Endothelial cell (in vitro differentiated cells): ENCODE measurements at regions not wholly inside any gene's neighbourhood (a gene's known extent, or its start where the extent isn't known, plus 50 kb on each side); places are given as distances from the start of the nearest gene placed in this dataset.
"Not testable (repeated sequence)": the region's sequence is repeated elsewhere in the genome, so short reads cannot be mapped to it uniquely, and the experiment has no call there.

Experiments used
- DNase-seq: peaks from one replicate; pipeline ENCODE4 v3.0.0; 2021; ENCODE audit warnings: low spot score
- H3K27ac Mint-ChIP-seq: one replicate; pipeline ENCODE4 v1.8.0; 2021; ENCODE audit warnings: mixed read lengths, inconsistent platforms; ENCODE audit not compliant: unreplicated experiment
- H3K27me3 Mint-ChIP-seq: one replicate; pipeline ENCODE4 v1.8.0; 2021; ENCODE audit warnings: mild to moderate bottlenecking, moderate library complexity, mixed read lengths, inconsistent platforms; ENCODE audit not compliant: unreplicated experiment
- H3K36me3 Mint-ChIP-seq: one replicate; pipeline ENCODE4 v1.8.0; 2021; ENCODE audit warnings: mild to moderate bottlenecking, low read depth, mixed read lengths, inconsistent platforms; ENCODE audit not compliant: unreplicated experiment
- H3K4me1 Mint-ChIP-seq: one replicate; pipeline ENCODE4 v1.8.0; 2021; ENCODE audit warnings: mild to moderate bottlenecking, mixed read lengths, inconsistent platforms; ENCODE audit not compliant: unreplicated experiment
- H3K4me3 Mint-ChIP-seq: one replicate; pipeline ENCODE4 v1.8.0; 2021; ENCODE audit warnings: mild to moderate bottlenecking, mixed read lengths, inconsistent platforms; ENCODE audit not compliant: unreplicated experiment
- H3K9me3 Mint-ChIP-seq: one replicate; pipeline ENCODE4 v1.8.0; 2021; ENCODE audit warnings: mixed read lengths, inconsistent platforms; ENCODE audit not compliant: unreplicated experiment
- TF ChIP-seq, protein P1 (sequence below): fragments of 200-600 bp; sonication (generic); IDR thresholded peaks from one replicate; pipeline ENCODE4 v1.5.0; 2021; ENCODE audit warnings: antibody characterized with exemption; ENCODE audit not compliant: unreplicated experiment

DNA sequence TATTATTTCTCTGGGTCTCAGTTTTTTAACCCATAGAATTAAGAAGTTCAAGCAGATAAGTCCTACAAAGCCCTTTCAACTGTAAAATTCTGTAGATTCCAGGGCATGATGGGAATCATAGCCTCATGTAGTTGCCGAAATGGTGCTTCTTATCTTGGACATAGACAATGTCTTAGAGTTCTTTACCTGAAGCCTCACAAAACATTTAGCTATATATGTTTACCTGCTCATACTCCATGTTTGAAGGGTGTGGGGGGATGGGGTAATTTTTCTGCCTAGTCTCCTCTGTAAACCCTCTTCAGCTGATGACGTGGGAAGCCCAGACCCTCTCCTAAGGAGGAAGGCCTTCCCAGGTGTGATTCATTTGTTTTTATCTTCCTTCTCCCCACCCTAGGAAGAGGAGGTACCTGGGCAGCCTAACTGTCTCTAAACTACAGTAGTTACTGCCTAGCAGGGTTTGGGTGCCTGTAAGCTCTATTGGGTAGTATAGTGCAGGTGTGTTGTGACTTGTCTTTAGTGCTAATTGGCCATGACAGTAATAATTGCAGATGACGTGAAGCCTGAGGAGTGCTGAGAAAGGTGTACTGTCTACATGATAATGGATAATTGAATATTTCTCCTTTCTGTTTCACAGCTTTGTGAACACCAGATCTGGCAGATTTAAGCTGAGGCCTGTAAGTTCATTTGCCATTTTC lies 230.8 kb downstream of the TFAP2B start:
- Mint-ChIP-seq H3K4me3 (no peak overlapping the region), H3K36me3 (no peaks in the 10 kb centered on the region), H3K27me3 (no peaks in the 10 kb centered on the region), H3K9me3 (no peaks in the 10 kb centered on the region), H3K27ac (no peak overlapping the region), H3K4me1 (no peaks in the 10 kb centered on the region)
- no peak for DNase-seq
- TF ChIP-seq, protein P1, sequence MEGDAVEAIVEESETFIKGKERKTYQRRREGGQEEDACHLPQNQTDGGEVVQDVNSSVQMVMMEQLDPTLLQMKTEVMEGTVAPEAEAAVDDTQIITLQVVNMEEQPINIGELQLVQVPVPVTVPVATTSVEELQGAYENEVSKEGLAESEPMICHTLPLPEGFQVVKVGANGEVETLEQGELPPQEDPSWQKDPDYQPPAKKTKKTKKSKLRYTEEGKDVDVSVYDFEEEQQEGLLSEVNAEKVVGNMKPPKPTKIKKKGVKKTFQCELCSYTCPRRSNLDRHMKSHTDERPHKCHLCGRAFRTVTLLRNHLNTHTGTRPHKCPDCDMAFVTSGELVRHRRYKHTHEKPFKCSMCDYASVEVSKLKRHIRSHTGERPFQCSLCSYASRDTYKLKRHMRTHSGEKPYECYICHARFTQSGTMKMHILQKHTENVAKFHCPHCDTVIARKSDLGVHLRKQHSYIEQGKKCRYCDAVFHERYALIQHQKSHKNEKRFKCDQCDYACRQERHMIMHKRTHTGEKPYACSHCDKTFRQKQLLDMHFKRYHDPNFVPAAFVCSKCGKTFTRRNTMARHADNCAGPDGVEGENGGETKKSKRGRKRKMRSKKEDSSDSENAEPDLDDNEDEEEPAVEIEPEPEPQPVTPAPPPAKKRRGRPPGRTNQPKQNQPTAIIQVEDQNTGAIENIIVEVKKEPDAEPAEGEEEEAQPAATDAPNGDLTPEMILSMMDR, result no peak

DNA sequence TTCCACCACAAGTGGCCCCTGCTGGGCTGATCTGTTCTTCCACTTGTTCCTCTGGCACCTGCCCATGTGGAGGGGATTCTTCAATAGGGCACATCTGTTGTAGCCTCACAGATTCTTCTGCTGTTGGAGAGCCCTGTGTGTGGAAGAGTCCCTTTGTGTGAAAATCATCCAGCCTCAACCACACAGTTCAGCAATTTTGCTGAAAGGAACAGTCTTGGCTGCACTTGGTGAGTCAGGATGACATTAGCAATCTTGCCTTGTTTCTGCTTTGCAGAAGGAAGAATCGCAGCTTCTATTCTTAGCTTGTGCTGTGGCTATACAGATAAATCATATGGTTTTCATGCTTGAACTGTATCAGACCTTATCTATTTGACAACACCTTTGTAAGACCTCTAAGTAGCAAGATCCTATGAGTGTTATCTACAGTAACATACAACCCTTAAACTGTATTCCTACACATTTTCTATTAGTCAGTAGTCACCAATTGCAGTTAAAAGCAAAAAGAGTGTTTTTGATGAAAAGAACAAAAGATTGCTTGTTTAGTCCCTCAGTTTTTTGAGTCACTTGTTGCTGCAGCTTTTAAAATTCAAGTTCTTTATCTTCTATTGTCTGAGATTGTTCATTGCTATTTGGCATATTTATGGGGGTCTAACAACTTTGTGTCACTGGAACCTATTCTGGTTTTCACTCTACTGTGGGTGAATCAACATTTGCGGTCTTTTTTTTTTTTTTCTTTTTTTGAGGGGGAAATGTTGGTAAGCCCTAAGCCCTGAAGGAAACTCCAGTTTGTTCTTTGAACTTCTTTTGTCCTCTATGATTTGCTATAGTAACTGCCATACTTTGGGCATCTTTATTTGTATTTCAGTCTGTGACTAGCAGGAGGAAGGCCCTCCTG lies 231.6 kb downstream of the TFAP2B start:
- no peak for DNase-seq
- TF ChIP-seq, protein P1, result no peak
- H3K27me3 Mint-ChIP-seq, result no peaks in the 10 kb centered on the region
- no peak overlapping the region for H3K4me3 Mint-ChIP-seq
- no peaks in the 10 kb centered on the region for H3K4me1 Mint-ChIP-seq
- no peak overlapping the region for H3K27ac Mint-ChIP-seq
- no peaks in the 10 kb centered on the region for H3K36me3 Mint-ChIP-seq
- H3K9me3 Mint-ChIP-seq, result no peaks in the 10 kb centered on the region

DNA sequence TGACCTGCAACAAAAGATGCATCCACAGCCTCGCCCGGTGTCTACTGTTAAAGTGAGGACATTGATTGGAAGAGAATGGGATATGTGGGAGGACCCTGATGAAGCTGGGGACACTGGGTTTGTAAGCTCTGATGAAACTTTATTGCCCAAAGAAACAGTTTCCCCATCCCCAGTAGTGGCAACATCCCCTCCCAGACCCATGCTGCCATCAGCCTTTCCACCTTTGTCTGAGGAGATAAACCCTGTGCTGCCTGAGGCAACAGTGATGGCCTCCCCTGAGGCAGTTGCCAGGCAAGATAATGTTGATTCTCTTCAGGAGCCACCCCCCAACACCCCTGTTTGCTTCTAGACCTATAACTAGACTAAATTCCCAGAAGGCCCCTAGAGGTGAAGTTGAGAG lies 234.0 kb downstream of the TFAP2B start:
- H3K27me3 Mint-ChIP-seq, DNase-seq, H3K4me1 Mint-ChIP-seq, H3K36me3 Mint-ChIP-seq, H3K9me3 Mint-ChIP-seq, H3K27ac Mint-ChIP-seq, H3K4me3 Mint-ChIP-seq: not testable (repeated sequence)

DNA sequence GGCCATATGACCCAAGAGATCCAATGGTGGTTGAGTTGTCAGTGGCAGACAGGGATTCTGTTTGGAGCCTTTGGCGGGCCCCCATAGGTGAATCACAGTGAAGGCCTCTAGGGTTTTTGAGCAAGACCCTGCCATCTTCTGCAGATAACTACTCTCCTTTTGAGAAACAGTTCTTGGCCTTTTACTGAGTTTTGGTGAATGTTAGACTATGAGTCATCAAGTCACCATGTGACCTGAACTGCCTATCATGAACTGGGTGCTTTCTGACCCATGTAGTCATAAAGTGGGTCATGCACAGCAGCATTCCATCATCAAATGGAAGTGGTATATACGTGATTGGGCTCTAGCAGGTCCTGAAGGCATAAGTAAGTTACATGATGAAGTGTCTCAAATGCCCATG lies 236.6 kb downstream of the TFAP2B start:
- not testable (repeated sequence) for H3K27ac Mint-ChIP-seq, DNase-seq, H3K36me3 Mint-ChIP-seq, H3K4me3 Mint-ChIP-seq, H3K4me1 Mint-ChIP-seq, H3K9me3 Mint-ChIP-seq, H3K27me3 Mint-ChIP-seq

DNA sequence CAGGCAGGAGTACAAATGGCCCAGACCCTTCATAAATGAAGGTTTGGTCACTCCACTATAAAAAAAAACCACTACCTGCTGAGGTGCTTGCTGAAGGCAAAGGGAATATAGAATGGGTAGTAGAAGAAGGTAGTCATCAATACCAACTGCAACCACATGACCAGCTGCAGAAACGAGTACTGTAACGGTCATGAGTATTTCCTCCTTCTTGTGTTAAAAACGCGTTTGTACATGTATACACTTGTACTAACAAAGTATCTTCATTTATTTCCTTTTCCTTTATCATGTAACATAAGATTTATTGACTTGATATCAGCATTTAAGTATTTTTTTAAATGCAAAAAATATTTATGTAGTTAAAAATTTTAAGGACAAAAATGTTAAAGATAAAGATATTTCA lies 238.6 kb downstream of the TFAP2B start:
- DNase-seq, result no peak
- TF ChIP-seq, protein P1, result no peak
- Mint-ChIP-seq H3K4me1 (no peaks in the 10 kb centered on the region), H3K4me3 (no peak overlapping the region), H3K27me3 (no peaks in the 10 kb centered on the region), H3K9me3 (no peaks in the 10 kb centered on the region), H3K36me3 (no peaks in the 10 kb centered on the region), H3K27ac (no peak overlapping the region)

DNA sequence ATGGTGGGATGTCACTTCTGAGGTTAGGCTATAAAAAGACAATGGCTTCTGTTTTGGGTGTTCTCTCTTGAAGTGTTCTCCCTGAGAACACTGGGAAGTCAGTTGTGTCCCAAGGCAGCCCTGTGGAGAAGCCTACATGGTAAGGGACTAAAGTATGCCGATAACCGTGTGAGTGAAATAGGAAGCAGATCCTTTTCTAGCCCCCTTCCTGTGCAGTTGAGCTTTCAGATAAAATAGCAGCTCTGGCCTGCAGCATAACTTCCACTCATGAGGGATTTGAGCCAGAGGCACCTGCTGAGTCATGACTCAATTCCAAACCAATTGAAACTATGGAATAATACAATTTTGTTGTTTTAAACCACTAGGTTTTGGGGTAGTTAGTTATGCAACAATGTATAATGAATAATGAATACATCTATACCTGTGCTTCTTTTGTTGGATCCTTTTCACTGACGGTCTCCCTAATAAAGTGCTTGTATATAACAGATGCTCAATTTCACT lies 241.6 kb downstream of the TFAP2B start:
- Mint-ChIP-seq H3K36me3 (no peaks in the 10 kb centered on the region), H3K4me3 (no peak overlapping the region), H3K27ac (no peak overlapping the region), H3K9me3 (no peaks in the 10 kb centered on the region), H3K27me3 (no peaks in the 10 kb centered on the region), H3K4me1 (no peaks in the 10 kb centered on the region)
- DNase-seq, result no peak
- TF ChIP-seq, protein P1, result no peak
